ENCODE measurements at regions not wholly inside any gene's neighbourhood (a gene's known extent, or its start where the extent isn't known, plus 50 kb on each side); places are given as distances from the start of the nearest gene placed in this dataset.
"Not testable (repeated sequence)": the region's sequence is repeated elsewhere in the genome, so short reads cannot be mapped to it uniquely, and the experiment has no call there.

GRCh38 chr9:71407341-71407740, 285.9 kb upstream of the TRPM3 start:
- H3K36me3 Mint-ChIP-seq, H3K4me3 Mint-ChIP-seq, H3K4me1 Mint-ChIP-seq, H3K27ac Mint-ChIP-seq, H3K27me3 Mint-ChIP-seq: not testable (repeated sequence)
- H3K9me3 Mint-ChIP-seq = peaks cover 0 to 14% (median 4%) of the 10 kb centered on the region in 3 donors

- Mint-ChIP-seq H3K36me3 (no peaks in the 10 kb centered on the region), H3K4me1 (no peaks in the 10 kb centered on the region), H3K27me3 (peaks cover 3% of the 10 kb centered on the region), H3K9me3 (no peaks in the 10 kb centered on the region), H3K4me3 (no peak overlapping the region), H3K27ac (no peak overlapping the region)
Measured at GRCh38 chr9:71403106-71403505, 281.7 kb upstream of the TRPM3 start.

GRCh38 chr9:71393005-71393404, 271.6 kb upstream of the TRPM3 start:
- peaks cover 2% of the 10 kb centered on the region for H3K36me3 Mint-ChIP-seq
- no peaks in the 10 kb centered on the region for H3K4me1 Mint-ChIP-seq
- H3K27me3 Mint-ChIP-seq = peaks cover 2% of the 10 kb centered on the region
- no peaks in the 10 kb centered on the region for H3K9me3 Mint-ChIP-seq
- no peak overlapping the region for H3K27ac Mint-ChIP-seq
- H3K4me3 Mint-ChIP-seq = no peak overlapping the region

- Mint-ChIP-seq H3K27me3 (no peaks in the 10 kb centered on the region), H3K4me3 (no peak overlapping the region), H3K27ac (no peak overlapping the region), H3K36me3 (peaks cover 2% of the 10 kb centered on the region), H3K4me1 (no peaks in the 10 kb centered on the region), H3K9me3 (no peaks in the 10 kb centered on the region)
Measured at GRCh38 chr9:71384343-71384742, 262.9 kb upstream of the TRPM3 start.

- Mint-ChIP-seq H3K4me1 (no peaks in the 10 kb centered on the region), H3K27ac (no peak overlapping the region), H3K4me3 (no peak overlapping the region), H3K9me3 (no peaks in the 10 kb centered on the region), H3K36me3 (no peaks in the 10 kb centered on the region), H3K27me3 (peaks cover under 1% of the 10 kb centered on the region)
Measured at GRCh38 chr9:71383308-71383940, 262.0 kb upstream of the TRPM3 start.

- H3K9me3 Mint-ChIP-seq = peaks cover 0 to 4% (median 0%) of the 10 kb centered on the region in 3 donors
- no peaks in the 10 kb centered on the region for H3K36me3 Mint-ChIP-seq
- H3K4me1 Mint-ChIP-seq = no peaks in the 10 kb centered on the region
- no peak overlapping the region for H3K4me3 Mint-ChIP-seq
- H3K27me3 Mint-ChIP-seq = no peaks in the 10 kb centered on the region
- no peak overlapping the region for H3K27ac Mint-ChIP-seq
Measured at GRCh38 chr9:71368157-71368556, 246.7 kb upstream of the TRPM3 start.

- H3K36me3 Mint-ChIP-seq = no peaks in the 10 kb centered on the region
- no peaks in the 10 kb centered on the region for H3K9me3 Mint-ChIP-seq
- H3K4me1 Mint-ChIP-seq = no peaks in the 10 kb centered on the region
- no peaks in the 10 kb centered on the region for H3K27me3 Mint-ChIP-seq
- no peak overlapping the region for H3K27ac Mint-ChIP-seq
- no peak overlapping the region for H3K4me3 Mint-ChIP-seq
Measured at GRCh38 chr9:71364186-71364955, 242.9 kb upstream of the TRPM3 start.

- H3K36me3 Mint-ChIP-seq = no peaks in the 10 kb centered on the region
- no peaks in the 10 kb centered on the region for H3K9me3 Mint-ChIP-seq
- H3K27me3 Mint-ChIP-seq = peaks cover 1% of the 10 kb centered on the region
- H3K4me3 Mint-ChIP-seq = no peak overlapping the region
- no peak overlapping the region for H3K27ac Mint-ChIP-seq
- no peaks in the 10 kb centered on the region for H3K4me1 Mint-ChIP-seq
Measured at GRCh38 chr9:71363286-71363961, 242.0 kb upstream of the TRPM3 start.

- Mint-ChIP-seq H3K9me3 (no peaks in the 10 kb centered on the region), H3K27ac (no peak overlapping the region), H3K36me3 (no peaks in the 10 kb centered on the region), H3K27me3 (peaks cover 1% of the 10 kb centered on the region), H3K4me3 (no peak overlapping the region), H3K4me1 (no peaks in the 10 kb centered on the region)
Measured at GRCh38 chr9:71361357-71361756, 239.9 kb upstream of the TRPM3 start.

- Mint-ChIP-seq H3K27ac (no peak overlapping the region), H3K27me3 (peaks cover 1% of the 10 kb centered on the region), H3K9me3 (peaks cover 0 to 2% (median 0%) of the 10 kb centered on the region in 3 donors), H3K4me3 (no peak overlapping the region), H3K36me3 (no peaks in the 10 kb centered on the region), H3K4me1 (no peaks in the 10 kb centered on the region)
Measured at GRCh38 chr9:71357346-71357745, 235.9 kb upstream of the TRPM3 start.

GRCh38 chr9:71355884-71356283, 234.5 kb upstream of the TRPM3 start:
- peaks cover 0 to 2% (median 0%) of the 10 kb centered on the region in 3 donors for H3K9me3 Mint-ChIP-seq

GRCh38 chr9:71353720-71354119, 232.3 kb upstream of the TRPM3 start:
- H3K27me3 Mint-ChIP-seq = no peaks in the 10 kb centered on the region
- no peaks in the 10 kb centered on the region for H3K4me1 Mint-ChIP-seq
- H3K9me3 Mint-ChIP-seq = peaks cover 0 to 2% (median 0%) of the 10 kb centered on the region in 3 donors
- no peak overlapping the region for H3K27ac Mint-ChIP-seq
- H3K4me3 Mint-ChIP-seq = no peak overlapping the region
- peaks cover 2% of the 10 kb centered on the region for H3K36me3 Mint-ChIP-seq

More at GRCh38 chr9:71355884-71356283, 234.5 kb upstream of the TRPM3 start:
- Mint-ChIP-seq H3K36me3 (peaks cover 2% of the 10 kb centered on the region), H3K4me3 (no peak overlapping the region), H3K27me3 (peaks cover 1% of the 10 kb centered on the region), H3K4me1 (no peaks in the 10 kb centered on the region), H3K27ac (no peak overlapping the region)

GRCh38 chr9:71352837-71353236, 231.4 kb upstream of the TRPM3 start:
- Mint-ChIP-seq H3K27me3 (no peaks in the 10 kb centered on the region), H3K9me3 (peaks cover 0 to 2% (median 0%) of the 10 kb centered on the region in 3 donors), H3K4me1 (no peaks in the 10 kb centered on the region), H3K4me3 (no peak overlapping the region), H3K27ac (no peak overlapping the region), H3K36me3 (peaks cover 2% of the 10 kb centered on the region)

GRCh38 chr9:71349218-71349617, 227.8 kb upstream of the TRPM3 start:
- Mint-ChIP-seq H3K36me3 (peaks cover 2% of the 10 kb centered on the region), H3K4me1 (no peaks in the 10 kb centered on the region), H3K4me3 (no peak overlapping the region), H3K27me3 (no peaks in the 10 kb centered on the region), H3K27ac (no peak overlapping the region), H3K9me3 (peaks cover 1 to 4% (median 2%) of the 10 kb centered on the region in 3 donors)

- peaks cover 3 to 10% (median 7%) of the 10 kb centered on the region in 3 donors for H3K9me3 Mint-ChIP-seq
- no peak overlapping the region for H3K4me3 Mint-ChIP-seq
- H3K4me1 Mint-ChIP-seq = no peaks in the 10 kb centered on the region
- H3K27ac Mint-ChIP-seq = no peak overlapping the region
- peaks cover 4% of the 10 kb centered on the region for H3K27me3 Mint-ChIP-seq
- H3K36me3 Mint-ChIP-seq = peaks cover 1% of the 10 kb centered on the region
Measured at GRCh38 chr9:71333321-71333720, 211.9 kb upstream of the TRPM3 start.

Data from IgD-negative memory B cell (primary cell).